HuH-7.5 (cell line): ENCODE measurements at regions not wholly inside any gene's neighbourhood (a gene's known extent, or its start where the extent isn't known, plus 50 kb on each side); places are given as distances from the start of the nearest gene placed in this dataset.

Experiments
- DNase-seq: peaks from one replicate; pipeline ENCODE4 v3.0.0; 2011; ENCODE audit warnings: low spot score

- no peak for DNase-seq
Measured at GRCh38 chr2:62565309-62565908, 59.4 kb upstream of the TMEM17 start.

- DNase-seq: no peak
Measured at GRCh38 chr2:62564380-62565137, 58.6 kb upstream of the TMEM17 start.

GRCh38 chr2:62561586-62561985 lies 55.6 kb upstream of the TMEM17 start:
- no peak for DNase-seq

GRCh38 chr2:62559582-62559981 lies 53.6 kb upstream of the TMEM17 start:
- DNase-seq: no peak

- DNase-seq: no peak
Measured at GRCh38 chr2:62558743-62559142, 52.7 kb upstream of the TMEM17 start.

- no peak for DNase-seq
Measured at GRCh38 chr2:62556086-62556485, 50.1 kb upstream of the TMEM17 start.
